SW480 (cell line): ENCODE measurements at regions not wholly inside any gene's neighbourhood (a gene's known extent, or its start where the extent isn't known, plus 50 kb on each side); places are given as distances from the start of the nearest gene placed in this dataset.

ENCODE experiments used
- DNase-seq: peaks from one replicate; pipeline ENCODE4 v3.0.0-alpha.2; 2016; ENCODE audit warnings: low spot score

- no peak for DNase-seq
Measured at GRCh38 chr12:102534899-102535298, 54.5 kb upstream of the IGF1 start.

GRCh38 chr12:102533483-102534215 is 53.3 kb upstream of the IGF1 start:
- no peak for DNase-seq
